ENCODE measurements at regions not wholly inside any gene's neighbourhood (a gene's known extent, or its start where the extent isn't known, plus 50 kb on each side); places are given as distances from the start of the nearest gene placed in this dataset.

DNA sequence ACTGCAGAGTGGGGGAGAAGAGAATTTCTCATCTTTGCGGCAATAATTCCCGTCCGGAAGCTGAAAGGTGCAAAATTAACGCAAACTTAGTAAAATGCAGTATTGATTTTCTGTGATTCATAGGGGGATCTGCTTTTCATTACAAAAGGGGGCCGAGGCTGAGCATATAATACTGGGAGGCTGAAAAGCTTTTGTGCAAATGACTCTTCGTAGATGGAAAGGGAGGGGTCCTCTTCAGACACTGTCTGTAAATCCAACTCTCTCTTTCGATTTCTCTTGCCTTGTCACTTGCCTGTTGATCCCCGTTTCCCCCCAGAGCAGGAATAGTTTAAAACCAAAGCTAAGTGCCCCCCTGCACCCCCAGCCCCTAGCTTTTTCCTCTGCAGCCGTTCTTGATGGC lies 258.2 kb downstream of the VRK1 start:
- no peak for DNase-seq
- no peaks in the 10 kb centered on the region for H3K27me3 ChIP-seq
- no peak overlapping the region for H3K27ac ChIP-seq
- TF ChIP-seq, protein P1, sequence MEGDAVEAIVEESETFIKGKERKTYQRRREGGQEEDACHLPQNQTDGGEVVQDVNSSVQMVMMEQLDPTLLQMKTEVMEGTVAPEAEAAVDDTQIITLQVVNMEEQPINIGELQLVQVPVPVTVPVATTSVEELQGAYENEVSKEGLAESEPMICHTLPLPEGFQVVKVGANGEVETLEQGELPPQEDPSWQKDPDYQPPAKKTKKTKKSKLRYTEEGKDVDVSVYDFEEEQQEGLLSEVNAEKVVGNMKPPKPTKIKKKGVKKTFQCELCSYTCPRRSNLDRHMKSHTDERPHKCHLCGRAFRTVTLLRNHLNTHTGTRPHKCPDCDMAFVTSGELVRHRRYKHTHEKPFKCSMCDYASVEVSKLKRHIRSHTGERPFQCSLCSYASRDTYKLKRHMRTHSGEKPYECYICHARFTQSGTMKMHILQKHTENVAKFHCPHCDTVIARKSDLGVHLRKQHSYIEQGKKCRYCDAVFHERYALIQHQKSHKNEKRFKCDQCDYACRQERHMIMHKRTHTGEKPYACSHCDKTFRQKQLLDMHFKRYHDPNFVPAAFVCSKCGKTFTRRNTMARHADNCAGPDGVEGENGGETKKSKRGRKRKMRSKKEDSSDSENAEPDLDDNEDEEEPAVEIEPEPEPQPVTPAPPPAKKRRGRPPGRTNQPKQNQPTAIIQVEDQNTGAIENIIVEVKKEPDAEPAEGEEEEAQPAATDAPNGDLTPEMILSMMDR (IDR thresholded peaks at IDR 0.05), result no peak
- intact Hi-C loops (cut with DNase I), result no loop called here
- no peaks in the 10 kb centered on the region for H3K9me3 ChIP-seq
- H3K4me3 ChIP-seq, result no peak overlapping the region
- H3K4me1 ChIP-seq, result no peaks in the 10 kb centered on the region
- H3K9ac ChIP-seq (ENCODE audit: low read depth in 2 of 2, low read length in 2 of 2), result no peak overlapping the region
- no peaks in the 10 kb centered on the region for H3K36me3 ChIP-seq

DNA sequence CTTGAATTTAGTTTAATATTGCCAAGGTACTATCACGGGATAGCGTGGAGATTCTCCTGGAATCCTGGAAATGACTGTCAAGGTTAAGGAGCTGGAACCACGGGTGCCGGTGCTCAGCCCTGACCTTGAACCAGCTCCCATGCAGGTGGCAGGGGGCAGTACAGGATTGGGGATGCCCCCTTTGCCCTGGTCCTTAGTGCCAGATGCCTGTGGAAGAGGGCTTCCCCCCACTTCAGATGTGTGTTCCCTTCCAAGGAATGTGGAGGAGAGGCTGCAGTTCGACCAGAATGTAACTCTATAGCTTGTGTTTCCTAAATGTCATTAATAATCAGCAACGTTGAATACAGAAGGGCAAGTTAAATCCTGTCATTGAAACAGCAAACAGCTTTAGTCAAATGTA lies 258.9 kb downstream of the VRK1 start:
- no peaks in the 10 kb centered on the region for H3K4me1 ChIP-seq
- H3K27me3 ChIP-seq, result no peaks in the 10 kb centered on the region
- H3K27ac ChIP-seq, result no peak overlapping the region
- TF ChIP-seq, protein P1 (IDR thresholded peaks at IDR 0.05), result no peak
- no peak overlapping the region for H3K9ac ChIP-seq (ENCODE audit: low read depth in 2 of 2, low read length in 2 of 2)
- no peak overlapping the region for H3K4me3 ChIP-seq
- H3K9me3 ChIP-seq, result no peaks in the 10 kb centered on the region
- intact Hi-C loops (cut with DNase I), result no loop called here
- DNase-seq, result no peak
- no peaks in the 10 kb centered on the region for H3K36me3 ChIP-seq

DNA sequence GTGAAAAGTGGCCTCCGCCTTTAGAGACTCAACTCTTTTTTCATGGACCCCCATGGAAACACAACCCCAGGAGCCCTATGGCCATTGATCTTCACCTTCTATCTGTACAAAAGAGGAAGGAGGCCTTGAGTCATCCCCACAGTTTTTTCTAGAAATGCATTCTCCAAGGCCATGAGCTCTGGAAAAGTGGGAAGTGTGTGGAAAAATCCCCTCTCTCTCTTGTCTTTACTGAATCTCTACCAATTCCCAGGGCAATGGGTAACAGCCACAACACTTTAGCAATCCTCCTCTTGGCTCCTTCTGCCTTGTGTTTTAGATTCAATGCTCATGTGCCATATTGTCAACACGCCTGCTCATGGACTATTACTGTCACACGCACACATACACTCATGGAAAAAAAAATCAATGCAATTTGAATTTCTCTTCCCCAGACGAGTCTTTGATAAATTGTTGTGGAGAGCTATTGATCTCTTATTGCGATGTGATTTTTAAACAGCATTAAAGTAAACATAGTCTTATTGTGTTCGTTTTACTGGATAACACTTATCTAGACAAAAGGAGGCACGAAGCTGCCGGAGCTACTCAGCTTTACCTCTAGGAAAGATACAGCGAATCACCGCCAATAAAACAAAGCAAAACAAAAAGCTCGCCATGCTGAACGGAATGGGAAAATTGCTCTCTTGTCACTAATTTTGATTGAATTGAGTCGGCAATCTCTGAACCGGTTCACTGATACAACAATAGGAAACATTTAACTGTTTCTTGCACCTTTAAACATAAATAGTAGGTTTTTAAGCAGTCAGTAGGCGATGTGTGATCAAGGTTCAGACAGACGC lies 260.3 kb downstream of the VRK1 start:
- intact Hi-C loops (cut with DNase I), result no loop called here
- Histone ChIP-seq H3K9ac (ENCODE audit: low read depth in 2 of 2, low read length in 2 of 2) (no peak overlapping the region), H3K27ac (no peak overlapping the region), H3K27me3 (no peaks in the 10 kb centered on the region), H3K9me3 (no peaks in the 10 kb centered on the region), H3K4me1 (no peaks in the 10 kb centered on the region), H3K36me3 (no peaks in the 10 kb centered on the region), H3K4me3 (no peak overlapping the region)
- no peak for DNase-seq
- TF ChIP-seq, protein P1 (IDR thresholded peaks at IDR 0.05), result no peak

DNA sequence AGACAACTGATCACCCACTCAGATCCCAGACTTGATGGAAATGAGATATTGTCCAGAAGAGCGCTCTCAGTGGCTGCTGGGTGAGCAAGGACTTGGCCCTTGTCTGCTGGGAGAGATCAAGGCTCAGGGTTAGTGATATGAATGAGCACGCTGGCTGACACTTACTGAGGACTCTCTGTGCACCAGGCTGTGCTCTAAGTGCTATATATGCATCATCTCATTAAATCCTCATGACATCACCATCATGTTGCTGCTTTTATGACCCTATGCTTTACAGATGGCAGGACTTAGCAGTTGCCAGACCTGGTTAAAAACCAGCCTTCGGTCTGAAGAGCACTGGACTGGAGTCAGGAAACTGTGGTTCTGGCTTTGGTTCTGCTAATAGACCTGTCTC lies 260.9 kb downstream of the VRK1 start:
- no peak overlapping the region for H3K4me3 ChIP-seq
- no peak overlapping the region for H3K9ac ChIP-seq (ENCODE audit: low read depth in 2 of 2, low read length in 2 of 2)
- intact Hi-C loops (cut with DNase I), result no loop called here
- TF ChIP-seq, protein P1 (IDR thresholded peaks at IDR 0.05), result no peak
- no peaks in the 10 kb centered on the region for H3K27me3 ChIP-seq
- no peaks in the 10 kb centered on the region for H3K9me3 ChIP-seq
- H3K27ac ChIP-seq, result no peak overlapping the region
- no peaks in the 10 kb centered on the region for H3K36me3 ChIP-seq
- no peaks in the 10 kb centered on the region for H3K4me1 ChIP-seq
- no peak for DNase-seq

DNA sequence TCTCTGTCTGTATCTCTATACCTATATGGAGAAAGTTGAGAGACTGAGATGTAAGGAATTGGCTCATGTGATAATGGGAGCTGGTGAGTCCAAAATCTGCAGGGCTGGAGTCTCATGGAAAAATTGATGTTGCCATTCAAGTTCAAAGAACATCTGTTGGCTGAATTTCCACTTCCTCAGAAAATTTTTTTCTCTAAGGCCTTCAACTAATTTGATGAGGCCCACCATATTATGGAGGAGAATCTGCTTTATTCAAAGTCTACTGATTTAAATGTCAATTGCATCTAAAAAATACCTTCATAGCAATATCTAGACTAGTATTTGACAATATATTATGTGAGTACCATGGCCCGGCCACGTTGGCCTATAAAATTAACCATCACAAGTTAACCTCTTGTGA lies 261.4 kb downstream of the VRK1 start:
- intact Hi-C loops (cut with DNase I), result no loop called here
- no peak overlapping the region for H3K9ac ChIP-seq (ENCODE audit: low read depth in 2 of 2, low read length in 2 of 2)
- TF ChIP-seq, protein P1 (IDR thresholded peaks at IDR 0.05), result no peak

More for the DNA sequence above, 261.4 kb downstream of the VRK1 start:
- Histone ChIP-seq H3K9me3 (no peaks in the 10 kb centered on the region), H3K4me3 (no peak overlapping the region), H3K4me1 (no peaks in the 10 kb centered on the region), H3K27me3 (no peaks in the 10 kb centered on the region), H3K36me3 (no peaks in the 10 kb centered on the region), H3K27ac (no peak overlapping the region)
- DNase-seq, result no peak

Measured in colonic mucosa (tissue), 4 donors.